Right lobe of liver (tissue), 6 donors: ENCODE measurements at regions not wholly inside any gene's neighbourhood (a gene's known extent, or its start where the extent isn't known, plus 50 kb on each side); places are given as distances from the start of the nearest gene placed in this dataset.

Source experiments
- ATAC-seq, 4 donors: fragments of 200-7000 bp; cut with Tn5 transposase; one replicate each; pipeline ENCODE4 v1.9.1; 2020; ENCODE audit warnings: mild to moderate bottlenecking in 4 of 4, moderate library complexity in 4 of 4
- DNase-seq, 3 donors: peaks; one replicate each; pipeline ENCODE4 v3.0.0-alpha.2; 2020
- H3K27ac ChIP-seq, 3 donors: fragments of 200-600 bp; one replicate each; pipeline ENCODE4 v1.8.0; 2022
- H3K27me3 ChIP-seq, 2 donors: fragments of 200-600 bp; one replicate each; pipeline ENCODE4 v1.8.0; 2022
- H3K36me3 ChIP-seq, 4 donors: fragments of 200-600 bp; sonication (generic) in 1 of 4; one replicate each; pipeline versions ENCODE4 v1.5.1 to v1.8.0; 2017 to 2022; ENCODE audit warnings: control low read depth in 1 of 4
- H3K4me1 ChIP-seq, 4 donors: fragments of 200-600 bp; sonication (generic) in 1 of 4; one replicate each; pipeline versions ENCODE4 v1.5.1 to v1.8.0; 2017 to 2022; ENCODE audit warnings: control low read depth in 1 of 4
- H3K4me3 ChIP-seq, 3 donors: fragments of 200-600 bp; one replicate each; pipeline ENCODE4 v1.8.0; 2022
- H3K9me3 ChIP-seq, 4 donors: fragments of 200-600 bp; sonication (generic) in 1 of 4; one replicate each; pipeline versions ENCODE4 v1.5.1 to v1.8.0; 2017 to 2022; ENCODE audit warnings: control low read depth in 1 of 4
- POLR2A ChIP-seq: fragments of 450-650 bp; IDR thresholded peaks from one replicate; pipeline ENCODE4 v1.6.1; 2017; ENCODE audit warnings: antibody characterized with exemption, mild to moderate bottlenecking
- WGBS: methylation state at CpG from one replicate; pipeline ENCODE4 v1.1.6; 2018; ENCODE audit warnings: low coverage, low lambda C conversion rate; ENCODE audit not compliant: insufficient coverage; ENCODE audit errors: missing lambda C conversion rate; 5-methylcytosine and 5-hydroxymethylcytosine counted together
- intact Hi-C, 2 donors: fragments of 100-400 bp; cut with DNase I; formaldehyde crosslinking; loops; one replicate each; pipeline versions ENCODE4 v1.11.2 to v1.14.1; 2022
- TF ChIP-seq, protein P1 (sequence below), 4 donors: fragments of 200-600 bp in 3 of 4; fragments of 450-650 bp in 1 of 4; IDR thresholded peaks; one replicate each; pipeline versions ENCODE4 v1.5.1 to v1.8.0; 2016 to 2022; ENCODE audit warnings: antibody characterized with exemption in 4 of 4, mild to moderate bottlenecking in 2 of 4
- donor health status: DM: no; HTN: yes; CAD: no.
- donor health status: DM: no; HTN: no; CAD: no.
- donor health status: DM: no; HTN: no; CAD: no.
- donor health status: DM: no; HTN: yes; CAD: no.
- donor health status: DM: no; HTN: yes; CAD: no.

GRCh38 chrX:97841544-97842179, 958.0 kb downstream of the RPA4 start:
- H3K4me1 ChIP-seq = no peaks in the 10 kb centered on the region
- no peaks in the 10 kb centered on the region for H3K36me3 ChIP-seq
- H3K27ac ChIP-seq = no peak overlapping the region
- no peak for DNase-seq
- TF ChIP-seq, protein P1, sequence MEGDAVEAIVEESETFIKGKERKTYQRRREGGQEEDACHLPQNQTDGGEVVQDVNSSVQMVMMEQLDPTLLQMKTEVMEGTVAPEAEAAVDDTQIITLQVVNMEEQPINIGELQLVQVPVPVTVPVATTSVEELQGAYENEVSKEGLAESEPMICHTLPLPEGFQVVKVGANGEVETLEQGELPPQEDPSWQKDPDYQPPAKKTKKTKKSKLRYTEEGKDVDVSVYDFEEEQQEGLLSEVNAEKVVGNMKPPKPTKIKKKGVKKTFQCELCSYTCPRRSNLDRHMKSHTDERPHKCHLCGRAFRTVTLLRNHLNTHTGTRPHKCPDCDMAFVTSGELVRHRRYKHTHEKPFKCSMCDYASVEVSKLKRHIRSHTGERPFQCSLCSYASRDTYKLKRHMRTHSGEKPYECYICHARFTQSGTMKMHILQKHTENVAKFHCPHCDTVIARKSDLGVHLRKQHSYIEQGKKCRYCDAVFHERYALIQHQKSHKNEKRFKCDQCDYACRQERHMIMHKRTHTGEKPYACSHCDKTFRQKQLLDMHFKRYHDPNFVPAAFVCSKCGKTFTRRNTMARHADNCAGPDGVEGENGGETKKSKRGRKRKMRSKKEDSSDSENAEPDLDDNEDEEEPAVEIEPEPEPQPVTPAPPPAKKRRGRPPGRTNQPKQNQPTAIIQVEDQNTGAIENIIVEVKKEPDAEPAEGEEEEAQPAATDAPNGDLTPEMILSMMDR (IDR thresholded peaks at IDR 0.05) = no peak
- TF ChIP-seq POLR2A = no peak
- no peak overlapping the region for H3K4me3 ChIP-seq
- no peak for ATAC-seq
- 88% methylated on average over 32 of the region's 39 CpGs for WGBS
- intact Hi-C loops = no loop called here
- no peaks in the 10 kb centered on the region for H3K9me3 ChIP-seq
- H3K27me3 ChIP-seq = no peaks in the 10 kb centered on the region

- WGBS = 96% methylated on average over 24 of the region's 35 CpGs
- Histone ChIP-seq H3K27ac (no peak overlapping the region), H3K36me3 (no peaks in the 10 kb centered on the region), H3K4me1 (no peaks in the 10 kb centered on the region), H3K27me3 (no peaks in the 10 kb centered on the region), H3K4me3 (no peak overlapping the region), H3K9me3 (no peaks in the 10 kb centered on the region)
- no peak for DNase-seq
- no peak for ATAC-seq
- TF ChIP-seq POLR2A = no peak
- TF ChIP-seq, protein P1 (IDR thresholded peaks at IDR 0.05) = no peak
- intact Hi-C loops = no loop called here
Observed at GRCh38 chrX:97842468-97843199, 958.9 kb downstream of the RPA4 start.

DNA sequence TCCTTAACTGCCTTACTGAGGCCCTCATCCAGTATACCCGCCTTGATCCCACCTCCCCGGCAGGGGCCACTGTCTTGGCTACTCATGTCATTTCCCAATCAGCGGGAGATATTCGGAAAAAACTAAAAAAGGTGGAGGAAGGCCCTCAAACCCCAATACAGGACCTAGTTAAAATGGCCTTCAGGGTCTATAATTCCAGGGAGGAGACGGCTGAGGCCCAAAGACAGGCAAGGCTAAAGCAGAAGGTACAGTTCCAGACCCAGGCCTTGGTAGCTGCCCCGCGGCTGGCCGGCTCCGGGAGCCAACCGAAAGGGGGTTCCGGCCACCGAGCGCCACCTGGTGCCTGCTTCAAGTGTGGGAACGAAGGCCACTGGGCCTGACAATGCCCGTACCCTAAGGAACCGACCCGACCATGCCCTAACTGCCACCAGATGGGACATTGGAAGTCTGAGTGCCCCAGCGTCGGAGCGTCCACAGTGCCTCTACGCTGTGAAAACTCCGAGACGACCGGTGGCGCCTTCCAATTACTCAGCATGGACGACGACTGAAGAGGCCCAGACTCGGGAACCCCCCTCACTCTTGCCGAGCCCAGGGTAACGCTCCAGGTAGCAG, 959.6 kb downstream of the RPA4 start:
- Histone ChIP-seq H3K4me3 (no peak overlapping the region), H3K36me3 (no peaks in the 10 kb centered on the region), H3K4me1 (no peaks in the 10 kb centered on the region), H3K27ac (no peak overlapping the region), H3K27me3 (no peaks in the 10 kb centered on the region), H3K9me3 (no peaks in the 10 kb centered on the region)
- no peak for ATAC-seq
- DNase-seq = no peak
- WGBS = 85% methylated on average over 5 of the region's 30 CpGs
- intact Hi-C loops = no loop called here
- TF ChIP-seq POLR2A = no peak
- TF ChIP-seq, protein P1 (IDR thresholded peaks at IDR 0.05) = no peak

DNA sequence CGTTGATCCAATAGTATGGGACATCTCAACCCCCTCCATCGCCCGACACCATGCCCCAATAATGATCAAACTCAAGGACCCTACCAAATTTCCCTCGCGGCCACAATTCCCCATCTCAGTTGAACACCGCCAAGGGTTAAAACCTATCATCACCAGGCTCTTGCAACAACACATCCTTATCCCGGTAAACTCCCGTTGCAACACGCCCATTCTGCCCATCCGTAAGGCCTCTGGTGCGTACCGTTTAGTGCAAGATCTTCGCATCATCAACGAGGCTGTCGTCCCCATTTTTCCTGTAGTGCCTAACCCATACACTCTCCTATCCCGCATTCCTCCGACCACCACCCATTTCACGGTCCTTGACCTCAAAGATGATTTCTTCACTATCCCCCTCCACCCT, 960.5 kb downstream of the RPA4 start:
- H3K27ac ChIP-seq = no peak overlapping the region
- no peak overlapping the region for H3K4me3 ChIP-seq
- no peaks in the 10 kb centered on the region for H3K27me3 ChIP-seq
- H3K9me3 ChIP-seq = no peaks in the 10 kb centered on the region
- ATAC-seq (no peak), DNase-seq (no peak)
- H3K4me1 ChIP-seq = no peaks in the 10 kb centered on the region
- intact Hi-C loops = no loop called here
- 92% methylated on average over 18 of the region's 18 CpGs for WGBS
- no peaks in the 10 kb centered on the region for H3K36me3 ChIP-seq
- TF ChIP-seq, protein P1 (IDR thresholded peaks at IDR 0.05) = no peak
- TF ChIP-seq POLR2A = no peak
